ENCODE measurements at regions not wholly inside any gene's neighbourhood (a gene's known extent, or its start where the extent isn't known, plus 50 kb on each side); places are given as distances from the start of the nearest gene placed in this dataset.
"Not testable (repeated sequence)": the region's sequence is repeated elsewhere in the genome, so short reads cannot be mapped to it uniquely, and the experiment has no call there.

DNA sequence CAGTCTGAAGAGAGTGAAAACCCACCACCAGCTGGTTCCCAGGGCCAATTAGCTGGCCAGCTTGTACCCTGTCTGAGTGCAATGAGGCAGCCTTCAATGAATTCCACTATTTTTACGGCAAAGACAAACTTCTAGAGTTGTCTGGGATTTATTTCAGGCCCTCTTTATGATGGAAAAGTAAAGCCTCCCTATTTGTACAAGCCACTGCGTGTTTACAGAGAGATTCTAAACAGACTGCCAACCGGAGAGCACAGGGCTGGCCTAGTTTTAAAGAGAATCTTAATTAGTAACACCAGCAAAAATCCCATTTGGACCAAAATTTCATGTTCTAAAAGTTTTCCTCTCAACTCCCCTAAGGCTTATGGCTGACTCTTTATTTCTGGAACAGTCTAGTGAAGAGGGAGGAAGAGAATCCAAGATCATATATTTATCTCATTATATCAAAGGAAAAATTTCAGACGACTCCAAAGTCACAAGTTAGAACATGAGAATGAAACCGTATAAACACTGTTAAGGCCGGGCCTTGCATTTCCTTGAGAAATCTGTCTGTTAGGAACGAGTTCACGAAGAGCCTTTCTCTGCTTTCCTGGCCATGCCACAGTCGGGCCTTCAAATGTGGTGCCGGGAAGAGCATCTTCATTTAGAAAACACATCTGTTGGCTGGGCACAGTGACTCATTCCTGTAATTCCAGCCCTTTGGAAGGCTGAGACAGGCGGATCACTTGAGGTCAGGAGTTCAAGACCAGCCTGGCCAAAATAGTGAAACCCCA lies 724.6 kb upstream of the NRP1 start:
- TF ChIP-seq, protein P1, sequence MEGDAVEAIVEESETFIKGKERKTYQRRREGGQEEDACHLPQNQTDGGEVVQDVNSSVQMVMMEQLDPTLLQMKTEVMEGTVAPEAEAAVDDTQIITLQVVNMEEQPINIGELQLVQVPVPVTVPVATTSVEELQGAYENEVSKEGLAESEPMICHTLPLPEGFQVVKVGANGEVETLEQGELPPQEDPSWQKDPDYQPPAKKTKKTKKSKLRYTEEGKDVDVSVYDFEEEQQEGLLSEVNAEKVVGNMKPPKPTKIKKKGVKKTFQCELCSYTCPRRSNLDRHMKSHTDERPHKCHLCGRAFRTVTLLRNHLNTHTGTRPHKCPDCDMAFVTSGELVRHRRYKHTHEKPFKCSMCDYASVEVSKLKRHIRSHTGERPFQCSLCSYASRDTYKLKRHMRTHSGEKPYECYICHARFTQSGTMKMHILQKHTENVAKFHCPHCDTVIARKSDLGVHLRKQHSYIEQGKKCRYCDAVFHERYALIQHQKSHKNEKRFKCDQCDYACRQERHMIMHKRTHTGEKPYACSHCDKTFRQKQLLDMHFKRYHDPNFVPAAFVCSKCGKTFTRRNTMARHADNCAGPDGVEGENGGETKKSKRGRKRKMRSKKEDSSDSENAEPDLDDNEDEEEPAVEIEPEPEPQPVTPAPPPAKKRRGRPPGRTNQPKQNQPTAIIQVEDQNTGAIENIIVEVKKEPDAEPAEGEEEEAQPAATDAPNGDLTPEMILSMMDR (conservative IDR thresholded peaks at IDR 0.05; ENCODE audit: low read depth, low read length) = no peak
- DNase-seq (ENCODE audit: low read depth) = no peak
- no peak overlapping the region for H3K4me3 ChIP-seq (ENCODE audit: low read depth, low read length)

DNA sequence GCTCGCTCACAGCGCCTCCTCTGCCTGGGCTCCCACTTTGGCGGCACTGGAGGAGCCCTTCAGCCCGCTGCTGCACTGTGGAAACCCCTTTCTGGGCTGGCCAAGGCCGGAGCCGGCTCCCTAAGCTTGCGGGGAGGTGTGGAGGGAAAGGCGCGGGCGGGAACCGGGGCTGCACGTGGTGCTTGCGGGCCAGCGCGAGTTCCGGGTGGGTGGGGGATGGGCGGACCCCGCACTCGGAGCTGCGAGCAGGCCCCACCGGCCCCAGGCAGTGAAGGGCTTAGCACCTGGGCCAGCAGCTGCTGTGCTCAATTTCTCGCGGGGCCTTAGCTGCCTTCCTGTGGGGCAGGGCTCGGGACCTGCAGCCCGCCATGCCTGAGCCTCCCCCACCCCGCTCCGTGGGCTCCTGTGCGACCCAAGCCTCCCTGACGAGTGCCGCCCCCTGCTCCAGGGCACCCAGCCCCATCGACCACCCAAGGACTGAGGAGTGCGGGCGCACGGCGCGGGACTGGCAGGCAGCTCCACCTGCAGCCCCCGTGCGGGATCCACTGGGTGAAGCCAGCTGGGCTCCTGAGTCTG lies 721.0 kb upstream of the NRP1 start:
- H3K4me3 ChIP-seq (ENCODE audit: low read depth, low read length); DNase-seq (ENCODE audit: low read depth): not testable (repeated sequence)

DNA sequence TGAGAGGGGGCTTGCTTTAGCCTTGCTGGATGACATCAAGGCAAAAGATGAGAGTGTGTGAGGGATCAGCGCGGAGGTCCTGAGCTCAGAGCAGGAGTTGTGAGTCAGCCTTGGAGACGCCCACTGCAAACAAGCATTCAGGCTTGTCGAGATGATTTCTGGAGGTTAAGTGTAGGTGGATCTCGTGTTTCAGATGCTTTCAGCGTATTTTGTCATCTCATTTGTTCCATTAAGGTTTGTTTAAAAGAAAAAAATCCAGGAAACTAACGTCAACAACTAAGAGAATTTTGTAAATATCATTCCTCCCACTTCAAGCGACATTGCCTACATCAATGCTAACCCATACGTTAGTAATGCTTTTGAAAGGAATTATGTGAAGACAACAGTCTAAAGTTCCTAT lies 715.4 kb upstream of the NRP1 start:
- DNase-seq (ENCODE audit: low read depth) = peak; percentile 80
- TF ChIP-seq, protein P1 (conservative IDR thresholded peaks at IDR 0.05; ENCODE audit: low read depth, low read length) = no peak
- no peak overlapping the region for H3K4me3 ChIP-seq (ENCODE audit: low read depth, low read length)

DNA sequence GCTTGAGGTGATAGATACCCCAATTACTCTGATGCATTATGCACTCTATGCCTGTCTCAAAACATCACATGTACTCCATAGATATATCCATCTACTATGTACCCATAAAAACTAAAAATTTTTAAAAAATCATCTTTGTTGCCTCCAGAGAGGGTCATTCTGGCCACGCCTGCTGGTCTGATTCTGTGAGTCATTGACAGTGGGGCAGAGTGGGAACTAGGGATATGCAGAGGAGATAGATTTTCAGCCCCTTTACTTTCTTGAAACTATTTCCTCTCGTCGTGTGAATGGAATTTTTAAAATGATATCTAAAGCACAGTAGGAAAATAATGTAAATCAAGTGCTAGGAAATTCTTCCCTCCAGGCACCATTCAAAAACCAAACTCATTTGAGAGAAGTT lies 715.0 kb upstream of the NRP1 start:
- peak; percentile 16 for DNase-seq (ENCODE audit: low read depth)
- H3K4me3 ChIP-seq (ENCODE audit: low read depth, low read length) = no peak overlapping the region
- TF ChIP-seq, protein P1 (conservative IDR thresholded peaks at IDR 0.05; ENCODE audit: low read depth, low read length) = no peak

DNA sequence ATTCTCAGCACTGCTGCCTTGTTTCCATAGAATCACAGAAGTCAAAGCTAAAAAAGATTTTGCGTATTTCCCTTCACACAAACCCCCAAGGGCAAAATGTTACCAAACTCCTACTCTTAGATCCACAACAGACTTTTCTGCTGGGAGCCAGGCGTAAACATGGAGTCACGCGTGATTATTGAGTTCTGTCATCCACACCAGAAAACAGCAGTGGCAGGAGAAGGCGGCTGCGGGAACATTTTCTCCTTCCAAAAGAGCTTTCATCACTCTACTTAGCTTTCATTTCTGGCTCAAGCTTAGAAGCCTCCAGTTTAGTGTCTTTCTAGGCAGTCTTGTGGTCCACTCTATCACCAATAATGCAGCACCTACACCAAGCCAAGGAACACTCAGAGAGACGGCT lies 712.9 kb upstream of the NRP1 start:
- H3K4me3 ChIP-seq (ENCODE audit: low read depth, low read length) = no peak overlapping the region
- TF ChIP-seq, protein P1 (conservative IDR thresholded peaks at IDR 0.05; ENCODE audit: low read depth, low read length) = no peak
- no peak for DNase-seq (ENCODE audit: low read depth)

DNA sequence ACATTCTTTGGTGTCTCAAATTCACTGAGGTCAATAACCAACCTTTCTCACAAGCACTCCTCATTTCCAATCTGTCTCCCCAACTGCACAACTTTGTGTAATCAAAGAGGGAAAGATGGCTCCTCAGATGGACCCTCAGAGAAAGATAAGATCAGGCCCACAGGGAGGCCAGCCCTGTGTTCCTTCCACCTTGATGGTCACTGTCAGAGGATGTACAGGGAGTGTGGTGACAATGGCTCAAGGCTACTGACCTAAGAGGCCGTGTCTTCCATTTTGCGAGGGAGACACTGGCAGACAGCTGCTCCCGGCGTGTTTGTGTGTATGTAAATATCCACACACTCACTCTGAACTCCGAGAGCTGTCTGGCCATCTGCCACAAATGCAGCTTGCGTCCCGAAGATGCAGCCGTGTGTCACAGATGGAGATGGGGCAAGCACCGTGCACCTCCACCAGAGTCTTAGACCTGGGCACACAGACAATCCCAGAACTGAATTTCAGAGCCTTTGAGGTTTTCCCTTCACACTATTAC lies 712.1 kb upstream of the NRP1 start:
- no peak for DNase-seq (ENCODE audit: low read depth)
- TF ChIP-seq, protein P1 (conservative IDR thresholded peaks at IDR 0.05; ENCODE audit: low read depth, low read length) = no peak
- no peak overlapping the region for H3K4me3 ChIP-seq (ENCODE audit: low read depth, low read length)

DNA sequence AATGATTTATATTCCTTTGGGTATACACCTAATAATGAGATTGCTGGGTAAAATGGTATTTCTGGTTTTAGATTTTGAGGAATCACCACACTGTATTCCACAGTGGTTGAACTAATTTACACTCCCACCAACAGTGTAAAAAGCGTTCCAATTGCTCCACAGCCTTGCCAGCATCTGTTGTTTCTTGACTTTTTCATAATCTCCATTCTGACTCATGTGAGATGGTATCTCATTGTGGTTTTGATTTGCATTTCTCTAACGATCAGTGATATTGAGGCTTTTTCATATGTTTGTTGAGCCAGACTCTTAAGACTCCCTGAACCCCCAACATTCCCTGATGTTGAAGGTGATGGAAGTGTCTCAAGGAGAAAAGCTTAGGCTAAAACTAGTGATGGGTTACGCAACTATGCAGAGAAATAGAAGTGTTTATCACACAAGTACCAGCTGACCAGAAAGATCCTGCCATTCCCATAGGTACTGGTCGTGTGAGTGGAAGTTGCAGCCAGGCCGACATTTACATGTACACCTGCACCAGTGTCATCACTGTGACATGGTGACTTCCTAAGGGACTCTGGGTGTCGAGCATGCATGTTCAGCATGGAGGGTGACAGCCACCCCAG lies 711.2 kb upstream of the NRP1 start:
- DNase-seq (ENCODE audit: low read depth) = peak; percentile 28
- H3K4me3 ChIP-seq (ENCODE audit: low read depth, low read length) = no peak overlapping the region
- TF ChIP-seq, protein P1 (conservative IDR thresholded peaks at IDR 0.05; ENCODE audit: low read depth, low read length) = no peak
